SK-N-SH (cell line): ENCODE measurements at regions not wholly inside any gene's neighbourhood (a gene's known extent, or its start where the extent isn't known, plus 50 kb on each side); places are given as distances from the start of the nearest gene placed in this dataset.

Source experiments
- MXI1 ChIP-seq: IDR thresholded peaks from 2 replicates; pipeline ENCODE4 v1.6.1; 2012; ENCODE audit warnings: mild to moderate bottlenecking, low read depth, low read length, improper control_type of control experiment
- POLR2AphosphoS5 ChIP-seq: IDR thresholded peaks from 2 replicates; pipeline ENCODE4 v1.6.1; 2012; ENCODE audit warnings: low read depth, low read length
- RCOR1 ChIP-seq: fragments of 150-350 bp; IDR thresholded peaks from 2 replicates; pipeline ENCODE4 v1.6.1; 2017; ENCODE audit warnings: antibody characterized with exemption, low read length
- TEAD4 ChIP-seq: IDR thresholded peaks from 2 replicates; pipeline ENCODE4 v1.4.0; 2012; ENCODE audit warnings: mild to moderate bottlenecking, borderline replicate concordance; ENCODE audit not compliant: insufficient read depth
- TF ChIP-seq, protein P1 (sequence below): fragments of 150-350 bp; IDR thresholded peaks from 2 replicates; pipeline ENCODE4 v1.6.1; 2017; ENCODE audit warnings: antibody characterized with exemption, low read length, low read depth, borderline replicate concordance
- TF ChIP-seq, protein P2 (sequence below): fragments of 200-600 bp; sonication (generic); IDR thresholded peaks from 2 replicates; pipeline ENCODE4 v1.6.1; 2017; ENCODE audit warnings: antibody characterized with exemption, mild to moderate bottlenecking, moderate library complexity

DNA sequence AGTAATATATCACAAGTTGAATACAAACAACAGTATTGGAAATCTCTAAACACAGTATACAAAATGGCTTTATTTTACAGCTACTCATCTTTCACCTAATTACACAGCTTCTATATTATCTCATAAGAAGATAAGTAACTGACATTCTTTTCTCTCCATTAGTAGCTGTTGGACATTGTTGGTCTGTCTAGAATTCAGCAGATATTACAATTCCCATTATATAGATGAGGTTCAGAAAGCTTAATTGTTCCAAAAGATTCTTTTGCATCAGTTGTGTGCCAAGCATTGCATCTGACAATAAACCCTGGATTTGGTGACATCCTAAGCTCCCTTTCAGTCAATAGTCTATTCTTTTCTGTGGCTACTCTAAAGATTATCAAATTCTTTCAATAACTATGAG lies 187.0 kb downstream of the NTMT2 start:
- TF ChIP-seq, protein P1, sequence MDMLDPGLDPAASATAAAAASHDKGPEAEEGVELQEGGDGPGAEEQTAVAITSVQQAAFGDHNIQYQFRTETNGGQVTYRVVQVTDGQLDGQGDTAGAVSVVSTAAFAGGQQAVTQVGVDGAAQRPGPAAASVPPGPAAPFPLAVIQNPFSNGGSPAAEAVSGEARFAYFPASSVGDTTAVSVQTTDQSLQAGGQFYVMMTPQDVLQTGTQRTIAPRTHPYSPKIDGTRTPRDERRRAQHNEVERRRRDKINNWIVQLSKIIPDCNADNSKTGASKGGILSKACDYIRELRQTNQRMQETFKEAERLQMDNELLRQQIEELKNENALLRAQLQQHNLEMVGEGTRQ, result no peak
- TF ChIP-seq, protein P2, sequence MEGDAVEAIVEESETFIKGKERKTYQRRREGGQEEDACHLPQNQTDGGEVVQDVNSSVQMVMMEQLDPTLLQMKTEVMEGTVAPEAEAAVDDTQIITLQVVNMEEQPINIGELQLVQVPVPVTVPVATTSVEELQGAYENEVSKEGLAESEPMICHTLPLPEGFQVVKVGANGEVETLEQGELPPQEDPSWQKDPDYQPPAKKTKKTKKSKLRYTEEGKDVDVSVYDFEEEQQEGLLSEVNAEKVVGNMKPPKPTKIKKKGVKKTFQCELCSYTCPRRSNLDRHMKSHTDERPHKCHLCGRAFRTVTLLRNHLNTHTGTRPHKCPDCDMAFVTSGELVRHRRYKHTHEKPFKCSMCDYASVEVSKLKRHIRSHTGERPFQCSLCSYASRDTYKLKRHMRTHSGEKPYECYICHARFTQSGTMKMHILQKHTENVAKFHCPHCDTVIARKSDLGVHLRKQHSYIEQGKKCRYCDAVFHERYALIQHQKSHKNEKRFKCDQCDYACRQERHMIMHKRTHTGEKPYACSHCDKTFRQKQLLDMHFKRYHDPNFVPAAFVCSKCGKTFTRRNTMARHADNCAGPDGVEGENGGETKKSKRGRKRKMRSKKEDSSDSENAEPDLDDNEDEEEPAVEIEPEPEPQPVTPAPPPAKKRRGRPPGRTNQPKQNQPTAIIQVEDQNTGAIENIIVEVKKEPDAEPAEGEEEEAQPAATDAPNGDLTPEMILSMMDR, result no peak
- TF ChIP-seq POLR2AphosphoS5 (no peak), TEAD4 (no peak), MXI1 (no peak), RCOR1 (no peak)
